GM19397 (cell line): ENCODE measurements at regions not wholly inside any gene's neighbourhood (a gene's known extent, or its start where the extent isn't known, plus 50 kb on each side); places are given as distances from the start of the nearest gene placed in this dataset.
"Not testable (repeated sequence)": the region's sequence is repeated elsewhere in the genome, so short reads cannot be mapped to it uniquely, and the experiment has no call there.

Source experiments
- ATAC-seq: cut with Tn5 transposase; IDR thresholded peaks from one replicate; pipeline ENCODE4 v1.9.1; 2021; ENCODE audit warnings: mild to moderate bottlenecking, moderate library complexity; ENCODE audit not compliant: unreplicated experiment

GRCh38 chr1:80403471-80403893 is 1397.0 kb upstream of the ADGRL4 start:
- no peak for ATAC-seq

GRCh38 chr1:80402625-80403024 is 1396.1 kb upstream of the ADGRL4 start:
- no peak for ATAC-seq

GRCh38 chr1:80401757-80402156 is 1395.2 kb upstream of the ADGRL4 start:
- no peak for ATAC-seq

GRCh38 chr1:80392529-80392928 is 1386.0 kb upstream of the ADGRL4 start:
- no peak for ATAC-seq

- ATAC-seq, result no peak
Observed at GRCh38 chr1:80385650-80386049, 1379.1 kb upstream of the ADGRL4 start.

- ATAC-seq, result no peak
Observed at GRCh38 chr1:80384959-80385358, 1378.4 kb upstream of the ADGRL4 start.

GRCh38 chr1:80384083-80384830 is 1377.7 kb upstream of the ADGRL4 start:
- ATAC-seq, result no peak

GRCh38 chr1:80375662-80376061 is 1369.1 kb upstream of the ADGRL4 start:
- no peak for ATAC-seq

GRCh38 chr1:80375109-80375508 is 1368.6 kb upstream of the ADGRL4 start:
- ATAC-seq, result no peak

GRCh38 chr1:80369780-80370179 is 1363.2 kb upstream of the ADGRL4 start:
- ATAC-seq, result no peak

GRCh38 chr1:80367058-80367457 is 1360.5 kb upstream of the ADGRL4 start:
- no peak for ATAC-seq

- no peak for ATAC-seq
Observed at GRCh38 chr1:80365359-80366021, 1359.0 kb upstream of the ADGRL4 start.

- no peak for ATAC-seq
Observed at GRCh38 chr1:80363689-80364475, 1357.4 kb upstream of the ADGRL4 start.

- ATAC-seq, result no peak
Observed at GRCh38 chr1:80359666-80360065, 1353.1 kb upstream of the ADGRL4 start.

GRCh38 chr1:80349218-80349617 is 1342.7 kb upstream of the ADGRL4 start:
- no peak for ATAC-seq

GRCh38 chr1:80341021-80341420 is 1334.5 kb upstream of the ADGRL4 start:
- no peak for ATAC-seq

- ATAC-seq, result no peak
Observed at GRCh38 chr1:80318108-80318507, 1311.6 kb upstream of the ADGRL4 start.

- no peak for ATAC-seq
Observed at GRCh38 chr1:80310703-80311245, 1304.2 kb upstream of the ADGRL4 start.

- no peak for ATAC-seq
Observed at GRCh38 chr1:80305466-80305865, 1298.9 kb upstream of the ADGRL4 start.

GRCh38 chr1:80293818-80294217 is 1287.3 kb upstream of the ADGRL4 start:
- ATAC-seq, result no peak

GRCh38 chr1:80288750-80289149 is 1282.2 kb upstream of the ADGRL4 start:
- not testable (repeated sequence) for ATAC-seq
